GM23338 (cell line): ENCODE measurements at regions not wholly inside any gene's neighbourhood (a gene's known extent, or its start where the extent isn't known, plus 50 kb on each side); places are given as distances from the start of the nearest gene placed in this dataset.

Source experiments
- ATAC-seq: fragments of 200-7000 bp; cut with Tn5 transposase; 3 replicates; pipeline ENCODE4 v1.9.1; 2020
- DNase-seq: peaks from one replicate; pipeline ENCODE4 v3.0.0-alpha.2; 2015; ENCODE audit warnings: low spot score
- H2AFZ ChIP-seq: fragments of 200-600 bp; sonication (generic); 2 replicates; pipeline ENCODE4 v1.8.0; 2016; ENCODE audit warnings: antibody characterized with exemption, mild to moderate bottlenecking, moderate library complexity
- H3F3A ChIP-seq: fragments of 200-600 bp; sonication (generic); replicated peaks from 2 replicates; pipeline ENCODE4 v1.8.0; 2017; ENCODE audit warnings: antibody characterized with exemption, mixed run types, low read depth
- H3K27ac ChIP-seq: fragments of 200-600 bp; sonication (generic); 2 replicates; pipeline ENCODE4 v1.6.1; 2016; ENCODE audit warnings: low read depth
- H3K27me3 ChIP-seq: fragments of 200-600 bp; sonication (generic); 2 replicates; pipeline ENCODE4 v1.8.0; 2016; ENCODE audit warnings: mild to moderate bottlenecking, mixed run types, moderate library complexity; ENCODE audit not compliant: insufficient read depth
- H3K36me3 ChIP-seq: fragments of 200-600 bp; sonication (generic); 2 replicates; pipeline ENCODE4 v1.8.0; 2016; ENCODE audit warnings: mild to moderate bottlenecking; ENCODE audit not compliant: insufficient read depth
- H3K4me1 ChIP-seq: fragments of 200-600 bp; sonication (generic); 2 replicates; pipeline ENCODE4 v1.8.0; 2016; ENCODE audit warnings: mild to moderate bottlenecking, moderate library complexity; ENCODE audit not compliant: insufficient read depth
- H3K4me2 ChIP-seq: fragments of 200-600 bp; sonication (generic); 2 replicates; pipeline ENCODE4 v1.7.1; 2017; ENCODE audit warnings: mixed run types
- H3K4me3 ChIP-seq: fragments of 200-600 bp; sonication (generic); 2 replicates; pipeline ENCODE4 v1.6.1; 2016; ENCODE audit warnings: mixed run types
- H3K79me2 ChIP-seq: fragments of 200-600 bp; sonication (generic); replicated peaks from 2 replicates; pipeline ENCODE4 v1.8.0; 2017; ENCODE audit warnings: mild to moderate bottlenecking; ENCODE audit not compliant: insufficient read depth
- H3K9me2 ChIP-seq: fragments of 200-600 bp; sonication (generic); 2 replicates; pipeline ENCODE4 v1.8.0; 2017; ENCODE audit not compliant: insufficient read depth
- H4K20me1 ChIP-seq: fragments of 200-600 bp; sonication (generic); replicated peaks from 2 replicates; pipeline ENCODE4 v1.8.0; 2017; ENCODE audit warnings: mild to moderate bottlenecking; ENCODE audit not compliant: insufficient read depth
- H3K27ac Mint-ChIP-seq: 2 replicates; pipeline ENCODE4 v1.8.0; 2020; ENCODE audit warnings: inconsistent platforms, mild to moderate bottlenecking, moderate library complexity, mixed read lengths
- H3K27me3 Mint-ChIP-seq: 3 replicates; pipeline ENCODE4 v1.8.0; 2022; ENCODE audit warnings: low read depth, mild to moderate bottlenecking, moderate library complexity, mixed read lengths, inconsistent platforms; ENCODE audit not compliant: insufficient read depth, poor library complexity
- H3K36me3 Mint-ChIP-seq: 3 replicates; pipeline ENCODE4 v1.8.0; 2021; ENCODE audit warnings: low read depth, mild to moderate bottlenecking, inconsistent platforms, moderate library complexity, mixed read lengths
- H3K4me1 Mint-ChIP-seq: 3 replicates; pipeline ENCODE4 v1.8.0; 2020; ENCODE audit warnings: mild to moderate bottlenecking, inconsistent platforms, mixed read lengths
- H3K4me3 Mint-ChIP-seq: 3 replicates; pipeline ENCODE4 v1.8.0; 2021; ENCODE audit warnings: moderate library complexity, mild to moderate bottlenecking, inconsistent platforms, mixed read lengths
- H3K9me3 Mint-ChIP-seq: 3 replicates; pipeline ENCODE4 v1.8.0; 2020; ENCODE audit warnings: moderate library complexity, mild to moderate bottlenecking, inconsistent platforms, mixed read lengths
- CREB1 ChIP-seq: fragments of 250-450 bp; sonication (Bioruptor Pico); IDR thresholded peaks from 2 replicates; pipeline ENCODE4 v1.5.0; 2020; ENCODE audit warnings: low read depth, mild to moderate bottlenecking, moderate library complexity
- EZH2 ChIP-seq: fragments of 200-600 bp; sonication (generic); IDR thresholded peaks from one replicate; pipeline ENCODE4 v1.8.0; 2017; ENCODE audit warnings: antibody characterized with exemption, mild to moderate bottlenecking, low read depth; ENCODE audit not compliant: unreplicated experiment
- EZH2phosphoT487 ChIP-seq: fragments of 200-600 bp; sonication (generic); IDR thresholded peaks from one replicate; pipeline ENCODE4 v1.8.1; 2018; ENCODE audit warnings: antibody characterized with exemption; ENCODE audit not compliant: unreplicated experiment
- JUNB ChIP-seq: IDR thresholded peaks from one replicate; pipeline ENCODE4 v1.6.1; 2016; ENCODE audit warnings: antibody characterized with exemption; ENCODE audit not compliant: unreplicated experiment
- NANOG ChIP-seq: IDR thresholded peaks from 2 replicates; pipeline ENCODE4 v1.6.1; 2016; ENCODE audit warnings: antibody characterized with exemption, borderline replicate concordance
- POLR2AphosphoS5 ChIP-seq: IDR thresholded peaks from 2 replicates; pipeline ENCODE4 v1.6.1; 2016; ENCODE audit warnings: antibody characterized with exemption, low read depth
- STAT1 ChIP-seq: IDR thresholded peaks from one replicate; pipeline ENCODE4 v1.6.1; 2016; ENCODE audit warnings: antibody characterized with exemption; ENCODE audit not compliant: unreplicated experiment
- ZNF114 ChIP-seq: fragments of 250-450 bp; sonication (Bioruptor Pico); IDR thresholded peaks from 2 replicates; pipeline ENCODE4 v1.5.0; 2020; ENCODE audit warnings: mild to moderate bottlenecking, moderate library complexity
- ZNF331 ChIP-seq: fragments of 250-450 bp; sonication (Bioruptor Pico); IDR thresholded peaks from 2 replicates; pipeline ENCODE4 v1.5.0; 2020; ENCODE audit warnings: low read depth, mild to moderate bottlenecking, moderate library complexity
- TF ChIP-seq, protein P1 (sequence below): IDR thresholded peaks from 2 replicates; pipeline ENCODE4 v1.6.1; 2016; ENCODE audit warnings: antibody characterized with exemption
- TF ChIP-seq, protein P2 (sequence below): fragments of 250-450 bp; sonication (Bioruptor Pico); IDR thresholded peaks from 2 replicates; pipeline ENCODE4 v1.5.0; 2020; ENCODE audit warnings: mild to moderate bottlenecking, moderate library complexity
- TF ChIP-seq, protein P3 (sequence below), 2 experiments: fragments of 200-600 bp in 1 of 2; sonication (generic) in 1 of 2; conservative IDR thresholded peaks; 2 replicates each; pipeline versions ENCODE4 v1.5.1 to v1.6.1; 2016 to 2017; ENCODE audit warnings: antibody characterized with exemption in 2 of 2, low read depth in 2 of 2, mild to moderate bottlenecking in 2 of 2, moderate library complexity in 1 of 2
- TF ChIP-seq, protein P4 (sequence below): IDR thresholded peaks from one replicate; pipeline ENCODE4 v1.6.1; 2018; ENCODE audit warnings: antibody characterized with exemption; ENCODE audit not compliant: unreplicated experiment

DNA sequence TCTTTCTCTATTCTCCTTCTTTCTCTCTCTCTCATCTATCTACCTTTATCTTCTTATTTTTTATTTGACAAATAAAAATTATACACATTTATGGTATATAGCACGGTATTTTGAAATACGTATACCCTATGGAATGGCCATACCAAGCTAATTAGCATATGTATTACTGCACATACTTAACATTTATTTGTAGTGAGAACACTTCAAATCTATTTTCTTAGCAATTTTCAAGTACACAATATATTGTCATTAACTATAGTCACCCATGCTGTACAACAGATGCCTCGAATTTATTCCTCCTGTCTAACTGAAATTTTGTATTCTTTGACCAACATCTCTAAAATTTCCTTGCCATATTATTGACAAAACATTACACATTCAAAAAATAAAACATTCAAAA is 447.1 kb downstream of the MIAT start:
- Mint-ChIP-seq H3K36me3 (no peaks in the 10 kb centered on the region), H3K4me1 (peaks cover 25% of the 10 kb centered on the region), H3K9me3 (no peaks in the 10 kb centered on the region), H3K4me3 (no peak overlapping the region), H3K27me3 (peaks cover 5% of the 10 kb centered on the region), H3K27ac (no peak overlapping the region)
- DNase-seq (no peak), ATAC-seq (no peak)
- peaks cover 4% of the 10 kb centered on the region; the same call in 1 of the 2 replicates for H3K27me3 ChIP-seq
- H4K20me1 ChIP-seq = no peaks in the 10 kb centered on the region; the same call in 1 of the 2 replicates
- H3F3A ChIP-seq = no peaks in the 10 kb centered on the region
- H3K79me2 ChIP-seq = no peaks in the 10 kb centered on the region
- peaks cover 15% of the 10 kb centered on the region; the same call in 1 of the 2 replicates for H3K4me1 ChIP-seq
- no peak overlapping the region for H3K4me2 ChIP-seq
- H3K4me3 ChIP-seq = no peak overlapping the region
- 0 out of 2 replicates have a peak, but pooled peaks cover 5% of the 10 kb centered on the region for H3K9me2 ChIP-seq
- H3K27ac ChIP-seq = no peak overlapping the region
- no peak overlapping the region for H2AFZ ChIP-seq
- TF ChIP-seq, protein P1, sequence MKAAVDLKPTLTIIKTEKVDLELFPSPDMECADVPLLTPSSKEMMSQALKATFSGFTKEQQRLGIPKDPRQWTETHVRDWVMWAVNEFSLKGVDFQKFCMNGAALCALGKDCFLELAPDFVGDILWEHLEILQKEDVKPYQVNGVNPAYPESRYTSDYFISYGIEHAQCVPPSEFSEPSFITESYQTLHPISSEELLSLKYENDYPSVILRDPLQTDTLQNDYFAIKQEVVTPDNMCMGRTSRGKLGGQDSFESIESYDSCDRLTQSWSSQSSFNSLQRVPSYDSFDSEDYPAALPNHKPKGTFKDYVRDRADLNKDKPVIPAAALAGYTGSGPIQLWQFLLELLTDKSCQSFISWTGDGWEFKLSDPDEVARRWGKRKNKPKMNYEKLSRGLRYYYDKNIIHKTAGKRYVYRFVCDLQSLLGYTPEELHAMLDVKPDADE = no peak
- TF ChIP-seq STAT1 = no peak
- TF ChIP-seq, protein P2, sequence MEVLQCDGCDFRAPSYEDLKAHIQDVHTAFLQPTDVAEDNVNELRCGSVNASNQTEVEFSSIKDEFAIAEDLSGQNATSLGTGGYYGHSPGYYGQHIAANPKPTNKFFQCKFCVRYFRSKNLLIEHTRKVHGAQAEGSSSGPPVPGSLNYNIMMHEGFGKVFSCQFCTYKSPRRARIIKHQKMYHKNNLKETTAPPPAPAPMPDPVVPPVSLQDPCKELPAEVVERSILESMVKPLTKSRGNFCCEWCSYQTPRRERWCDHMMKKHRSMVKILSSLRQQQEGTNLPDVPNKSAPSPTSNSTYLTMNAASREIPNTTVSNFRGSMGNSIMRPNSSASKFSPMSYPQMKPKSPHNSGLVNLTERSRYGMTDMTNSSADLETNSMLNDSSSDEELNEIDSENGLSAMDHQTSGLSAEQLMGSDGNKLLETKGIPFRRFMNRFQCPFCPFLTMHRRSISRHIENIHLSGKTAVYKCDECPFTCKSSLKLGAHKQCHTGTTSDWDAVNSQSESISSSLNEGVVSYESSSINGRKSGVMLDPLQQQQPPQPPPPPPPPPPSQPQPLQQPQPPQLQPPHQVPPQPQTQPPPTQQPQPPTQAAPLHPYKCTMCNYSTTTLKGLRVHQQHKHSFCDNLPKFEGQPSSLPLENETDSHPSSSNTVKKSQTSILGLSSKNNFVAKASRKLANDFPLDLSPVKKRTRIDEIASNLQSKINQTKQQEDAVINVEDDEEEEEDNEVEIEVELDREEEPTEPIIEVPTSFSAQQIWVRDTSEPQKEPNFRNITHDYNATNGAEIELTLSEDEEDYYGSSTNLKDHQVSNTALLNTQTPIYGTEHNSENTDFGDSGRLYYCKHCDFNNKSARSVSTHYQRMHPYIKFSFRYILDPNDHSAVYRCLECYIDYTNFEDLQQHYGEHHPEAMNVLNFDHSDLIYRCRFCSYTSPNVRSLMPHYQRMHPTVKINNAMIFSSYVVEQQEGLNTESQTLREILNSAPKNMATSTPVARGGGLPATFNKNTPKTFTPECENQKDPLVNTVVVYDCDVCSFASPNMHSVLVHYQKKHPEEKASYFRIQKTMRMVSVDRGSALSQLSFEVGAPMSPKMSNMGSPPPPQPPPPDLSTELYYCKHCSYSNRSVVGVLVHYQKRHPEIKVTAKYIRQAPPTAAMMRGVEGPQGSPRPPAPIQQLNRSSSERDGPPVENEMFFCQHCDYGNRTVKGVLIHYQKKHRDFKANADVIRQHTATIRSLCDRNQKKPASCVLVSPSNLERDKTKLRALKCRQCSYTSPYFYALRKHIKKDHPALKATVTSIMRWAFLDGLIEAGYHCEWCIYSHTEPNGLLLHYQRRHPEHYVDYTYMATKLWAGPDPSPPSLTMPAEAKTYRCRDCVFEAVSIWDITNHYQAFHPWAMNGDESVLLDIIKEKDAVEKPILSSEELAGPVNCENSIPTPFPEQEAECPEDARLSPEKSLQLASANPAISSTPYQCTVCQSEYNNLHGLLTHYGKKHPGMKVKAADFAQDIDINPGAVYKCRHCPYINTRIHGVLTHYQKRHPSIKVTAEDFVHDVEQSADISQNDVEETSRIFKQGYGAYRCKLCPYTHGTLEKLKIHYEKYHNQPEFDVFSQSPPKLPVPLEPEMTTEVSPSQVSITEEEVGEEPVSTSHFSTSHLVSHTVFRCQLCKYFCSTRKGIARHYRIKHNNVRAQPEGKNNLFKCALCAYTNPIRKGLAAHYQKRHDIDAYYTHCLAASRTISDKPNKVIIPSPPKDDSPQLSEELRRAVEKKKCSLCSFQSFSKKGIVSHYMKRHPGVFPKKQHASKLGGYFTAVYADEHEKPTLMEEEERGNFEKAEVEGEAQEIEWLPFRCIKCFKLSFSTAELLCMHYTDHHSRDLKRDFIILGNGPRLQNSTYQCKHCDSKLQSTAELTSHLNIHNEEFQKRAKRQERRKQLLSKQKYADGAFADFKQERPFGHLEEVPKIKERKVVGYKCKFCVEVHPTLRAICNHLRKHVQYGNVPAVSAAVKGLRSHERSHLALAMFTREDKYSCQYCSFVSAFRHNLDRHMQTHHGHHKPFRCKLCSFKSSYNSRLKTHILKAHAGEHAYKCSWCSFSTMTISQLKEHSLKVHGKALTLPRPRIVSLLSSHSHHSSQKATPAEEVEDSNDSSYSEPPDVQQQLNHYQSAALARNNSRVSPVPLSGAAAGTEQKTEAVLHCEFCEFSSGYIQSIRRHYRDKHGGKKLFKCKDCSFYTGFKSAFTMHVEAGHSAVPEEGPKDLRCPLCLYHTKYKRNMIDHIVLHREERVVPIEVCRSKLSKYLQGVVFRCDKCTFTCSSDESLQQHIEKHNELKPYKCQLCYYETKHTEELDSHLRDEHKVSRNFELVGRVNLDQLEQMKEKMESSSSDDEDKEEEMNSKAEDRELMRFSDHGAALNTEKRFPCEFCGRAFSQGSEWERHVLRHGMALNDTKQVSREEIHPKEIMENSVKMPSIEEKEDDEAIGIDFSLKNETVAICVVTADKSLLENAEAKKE (CRISPR knock-in tag) = no peak
- no peak for TF ChIP-seq POLR2AphosphoS5
- TF ChIP-seq, protein P3, sequence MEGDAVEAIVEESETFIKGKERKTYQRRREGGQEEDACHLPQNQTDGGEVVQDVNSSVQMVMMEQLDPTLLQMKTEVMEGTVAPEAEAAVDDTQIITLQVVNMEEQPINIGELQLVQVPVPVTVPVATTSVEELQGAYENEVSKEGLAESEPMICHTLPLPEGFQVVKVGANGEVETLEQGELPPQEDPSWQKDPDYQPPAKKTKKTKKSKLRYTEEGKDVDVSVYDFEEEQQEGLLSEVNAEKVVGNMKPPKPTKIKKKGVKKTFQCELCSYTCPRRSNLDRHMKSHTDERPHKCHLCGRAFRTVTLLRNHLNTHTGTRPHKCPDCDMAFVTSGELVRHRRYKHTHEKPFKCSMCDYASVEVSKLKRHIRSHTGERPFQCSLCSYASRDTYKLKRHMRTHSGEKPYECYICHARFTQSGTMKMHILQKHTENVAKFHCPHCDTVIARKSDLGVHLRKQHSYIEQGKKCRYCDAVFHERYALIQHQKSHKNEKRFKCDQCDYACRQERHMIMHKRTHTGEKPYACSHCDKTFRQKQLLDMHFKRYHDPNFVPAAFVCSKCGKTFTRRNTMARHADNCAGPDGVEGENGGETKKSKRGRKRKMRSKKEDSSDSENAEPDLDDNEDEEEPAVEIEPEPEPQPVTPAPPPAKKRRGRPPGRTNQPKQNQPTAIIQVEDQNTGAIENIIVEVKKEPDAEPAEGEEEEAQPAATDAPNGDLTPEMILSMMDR (conservative IDR thresholded peaks at IDR 0.05; ENCODE audit: low read depth in 2 of 2) = no peak
- no peak for TF ChIP-seq EZH2phosphoT487
- no peak for TF ChIP-seq NANOG
- TF ChIP-seq, protein P4, sequence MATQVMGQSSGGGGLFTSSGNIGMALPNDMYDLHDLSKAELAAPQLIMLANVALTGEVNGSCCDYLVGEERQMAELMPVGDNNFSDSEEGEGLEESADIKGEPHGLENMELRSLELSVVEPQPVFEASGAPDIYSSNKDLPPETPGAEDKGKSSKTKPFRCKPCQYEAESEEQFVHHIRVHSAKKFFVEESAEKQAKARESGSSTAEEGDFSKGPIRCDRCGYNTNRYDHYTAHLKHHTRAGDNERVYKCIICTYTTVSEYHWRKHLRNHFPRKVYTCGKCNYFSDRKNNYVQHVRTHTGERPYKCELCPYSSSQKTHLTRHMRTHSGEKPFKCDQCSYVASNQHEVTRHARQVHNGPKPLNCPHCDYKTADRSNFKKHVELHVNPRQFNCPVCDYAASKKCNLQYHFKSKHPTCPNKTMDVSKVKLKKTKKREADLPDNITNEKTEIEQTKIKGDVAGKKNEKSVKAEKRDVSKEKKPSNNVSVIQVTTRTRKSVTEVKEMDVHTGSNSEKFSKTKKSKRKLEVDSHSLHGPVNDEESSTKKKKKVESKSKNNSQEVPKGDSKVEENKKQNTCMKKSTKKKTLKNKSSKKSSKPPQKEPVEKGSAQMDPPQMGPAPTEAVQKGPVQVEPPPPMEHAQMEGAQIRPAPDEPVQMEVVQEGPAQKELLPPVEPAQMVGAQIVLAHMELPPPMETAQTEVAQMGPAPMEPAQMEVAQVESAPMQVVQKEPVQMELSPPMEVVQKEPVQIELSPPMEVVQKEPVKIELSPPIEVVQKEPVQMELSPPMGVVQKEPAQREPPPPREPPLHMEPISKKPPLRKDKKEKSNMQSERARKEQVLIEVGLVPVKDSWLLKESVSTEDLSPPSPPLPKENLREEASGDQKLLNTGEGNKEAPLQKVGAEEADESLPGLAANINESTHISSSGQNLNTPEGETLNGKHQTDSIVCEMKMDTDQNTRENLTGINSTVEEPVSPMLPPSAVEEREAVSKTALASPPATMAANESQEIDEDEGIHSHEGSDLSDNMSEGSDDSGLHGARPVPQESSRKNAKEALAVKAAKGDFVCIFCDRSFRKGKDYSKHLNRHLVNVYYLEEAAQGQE = no peak
- TF ChIP-seq CREB1 = no peak
- no peak for TF ChIP-seq EZH2
- TF ChIP-seq JUNB = no peak
- no peak for TF ChIP-seq ZNF114 (CRISPR knock-in tag)
- no peak for TF ChIP-seq ZNF331 (CRISPR knock-in tag)
- H3K36me3 ChIP-seq = no peaks in the 10 kb centered on the region
